ENCODE measurements at regions not wholly inside any gene's neighbourhood (a gene's known extent, or its start where the extent isn't known, plus 50 kb on each side); places are given as distances from the start of the nearest gene placed in this dataset.

DNA sequence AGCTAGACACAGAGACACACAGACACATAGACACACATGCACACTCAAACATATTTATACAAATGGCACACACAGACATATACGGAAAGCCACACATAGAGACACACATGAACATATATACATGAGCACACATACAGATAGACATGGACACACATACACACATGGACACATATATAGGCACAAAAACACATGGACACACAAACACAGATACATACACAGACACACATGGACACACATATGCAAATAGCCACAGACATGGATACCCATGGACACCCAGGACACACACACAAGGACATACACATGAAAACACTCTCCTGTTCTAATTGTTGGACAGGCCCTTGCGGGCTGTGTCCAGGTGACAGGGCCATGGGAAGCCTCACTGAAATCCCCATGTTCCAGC, 160.1 kb downstream of the IRS1 start:
- H3K27me3 ChIP-seq: no peaks in the 10 kb centered on the region
- no peak for DNase-seq
- no peak for TF ChIP-seq POLR2A (IDR thresholded peaks at IDR 0.05)
- TF ChIP-seq, protein P1, sequence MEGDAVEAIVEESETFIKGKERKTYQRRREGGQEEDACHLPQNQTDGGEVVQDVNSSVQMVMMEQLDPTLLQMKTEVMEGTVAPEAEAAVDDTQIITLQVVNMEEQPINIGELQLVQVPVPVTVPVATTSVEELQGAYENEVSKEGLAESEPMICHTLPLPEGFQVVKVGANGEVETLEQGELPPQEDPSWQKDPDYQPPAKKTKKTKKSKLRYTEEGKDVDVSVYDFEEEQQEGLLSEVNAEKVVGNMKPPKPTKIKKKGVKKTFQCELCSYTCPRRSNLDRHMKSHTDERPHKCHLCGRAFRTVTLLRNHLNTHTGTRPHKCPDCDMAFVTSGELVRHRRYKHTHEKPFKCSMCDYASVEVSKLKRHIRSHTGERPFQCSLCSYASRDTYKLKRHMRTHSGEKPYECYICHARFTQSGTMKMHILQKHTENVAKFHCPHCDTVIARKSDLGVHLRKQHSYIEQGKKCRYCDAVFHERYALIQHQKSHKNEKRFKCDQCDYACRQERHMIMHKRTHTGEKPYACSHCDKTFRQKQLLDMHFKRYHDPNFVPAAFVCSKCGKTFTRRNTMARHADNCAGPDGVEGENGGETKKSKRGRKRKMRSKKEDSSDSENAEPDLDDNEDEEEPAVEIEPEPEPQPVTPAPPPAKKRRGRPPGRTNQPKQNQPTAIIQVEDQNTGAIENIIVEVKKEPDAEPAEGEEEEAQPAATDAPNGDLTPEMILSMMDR (IDR thresholded peaks at IDR 0.05): no peak
- 94 to 100% (median 97%) methylated on average over 1 to 2 of the region's 2 CpGs for WGBS, 4 donors
- H3K9me3 ChIP-seq (replicated peaks in 1 of 3): no peaks in the 10 kb centered on the region
- no peaks in the 10 kb centered on the region for H3K36me3 ChIP-seq (replicated peaks in 1 of 2)
- no peak overlapping the region for H3K4me3 ChIP-seq
- intact Hi-C loops (cut with DNase I): no loop called here
- no peak overlapping the region for H3K27ac ChIP-seq
- no peaks in the 10 kb centered on the region for H3K4me1 ChIP-seq (replicated peaks in 1 of 2)

DNA sequence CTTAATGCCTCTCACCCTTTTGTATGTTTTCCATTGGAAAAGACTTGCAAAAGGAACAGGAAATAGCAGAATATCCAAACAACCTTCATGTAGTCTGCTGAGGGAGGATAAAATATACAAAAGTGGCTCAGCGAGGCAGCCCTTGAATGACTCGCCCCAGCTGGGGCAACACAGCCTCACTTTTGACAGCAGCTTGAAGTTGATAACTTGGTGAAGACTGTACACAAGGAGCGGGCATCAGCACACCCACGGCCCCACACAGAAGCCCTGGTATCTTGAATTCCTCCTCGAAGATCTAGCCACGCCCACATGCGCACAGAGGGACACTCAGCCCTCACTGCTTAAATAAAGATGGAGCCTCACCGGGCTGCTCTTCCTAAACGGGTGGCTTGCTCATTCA, 161.0 kb downstream of the IRS1 start:
- Histone ChIP-seq H3K27ac (no peak overlapping the region), H3K9me3 (replicated peaks in 1 of 3) (no peaks in the 10 kb centered on the region), H3K4me1 (replicated peaks in 1 of 2) (no peaks in the 10 kb centered on the region), H3K4me3 (no peak overlapping the region), H3K36me3 (replicated peaks in 1 of 2) (no peaks in the 10 kb centered on the region), H3K27me3 (no peaks in the 10 kb centered on the region)
- WGBS, 4 donors: 84 to 92% (median 88%) methylated on average over 6 to 9 of the region's 9 CpGs
- TF ChIP-seq, protein P1 (IDR thresholded peaks at IDR 0.05): no peak
- no peak for TF ChIP-seq POLR2A (IDR thresholded peaks at IDR 0.05)
- DNase-seq: no peak
- intact Hi-C loops (cut with DNase I): no loop called here

DNA sequence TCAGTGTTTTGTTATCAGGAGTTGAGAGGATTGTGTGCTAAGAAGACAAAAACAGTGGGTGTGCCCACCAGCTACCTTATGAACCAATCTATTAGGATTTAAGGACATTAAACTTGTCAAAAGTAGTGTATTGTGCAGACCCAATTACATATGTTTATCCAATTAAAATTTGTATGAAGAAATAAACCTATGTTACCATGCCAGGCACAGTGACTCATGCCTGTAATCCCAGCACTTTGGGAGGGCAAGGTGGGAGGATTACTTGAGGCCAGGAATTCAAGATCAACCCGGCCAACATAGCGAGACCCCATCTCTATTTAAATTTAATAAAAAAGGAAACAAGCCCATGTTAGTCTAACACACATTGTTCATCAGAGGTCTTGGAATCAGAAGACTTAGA, 162.2 kb downstream of the IRS1 start:
- Histone ChIP-seq H3K27ac (no peak overlapping the region), H3K4me1 (replicated peaks in 1 of 2) (peaks cover 0 to under 1% of the 10 kb centered on the region in 2 donors), H3K36me3 (replicated peaks in 1 of 2) (no peaks in the 10 kb centered on the region), H3K4me3 (no peak overlapping the region), H3K9me3 (replicated peaks in 1 of 3) (no peaks in the 10 kb centered on the region), H3K27me3 (no peaks in the 10 kb centered on the region)
- WGBS, 4 donors: 96 to 97% (median 97%) methylated on average over 2 of the region's 2 CpGs
- DNase-seq: no peak
- intact Hi-C loops (cut with DNase I): no loop called here
- TF ChIP-seq POLR2A (IDR thresholded peaks at IDR 0.05): no peak
- TF ChIP-seq, protein P1 (IDR thresholded peaks at IDR 0.05): no peak

DNA sequence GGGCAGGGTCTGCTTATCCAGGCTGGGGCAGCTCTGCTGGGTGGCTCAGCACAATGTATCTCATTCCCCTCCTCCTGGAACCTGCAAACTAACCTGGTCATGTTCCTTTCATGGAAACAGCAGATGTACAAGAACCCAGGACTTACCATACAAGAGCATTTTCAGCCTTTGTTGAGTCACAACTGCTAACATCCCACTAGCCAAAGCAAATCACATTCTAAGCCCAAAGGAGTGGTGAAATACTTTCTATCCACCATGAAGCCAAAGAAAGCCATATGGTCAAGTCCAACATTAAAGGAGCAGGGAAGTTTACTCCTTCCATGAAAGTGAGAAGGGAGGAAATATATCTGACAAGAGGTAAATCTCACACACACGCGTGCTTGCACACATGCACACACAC, 163.0 kb downstream of the IRS1 start:
- H3K27me3 ChIP-seq: no peaks in the 10 kb centered on the region
- H3K27ac ChIP-seq: no peak overlapping the region
- peaks cover 0 to 8% of the 10 kb centered on the region in 2 donors for H3K4me1 ChIP-seq (replicated peaks in 1 of 2)
- no peaks in the 10 kb centered on the region for H3K36me3 ChIP-seq (replicated peaks in 1 of 2)
- H3K4me3 ChIP-seq: no peak overlapping the region
- WGBS, 4 donors: 98 to 100% (median 100%) methylated on average over 2 of the region's 2 CpGs
- intact Hi-C loops (cut with DNase I): no loop called here
- DNase-seq: no peak
- H3K9me3 ChIP-seq (replicated peaks in 1 of 3): no peaks in the 10 kb centered on the region
- TF ChIP-seq POLR2A (IDR thresholded peaks at IDR 0.05): no peak
- TF ChIP-seq, protein P1 (IDR thresholded peaks at IDR 0.05): no peak
